ENCODE measurements at regions not wholly inside any gene's neighbourhood (a gene's known extent, or its start where the extent isn't known, plus 50 kb on each side); places are given as distances from the start of the nearest gene placed in this dataset.

GRCh38 chr13:64007339-64007738, 2591.7 kb upstream of the PCDH20 start:
- Histone ChIP-seq H3K27ac (no peak overlapping the region), H3K36me3 (replicated peaks in 1 of 2) (no peaks in the 10 kb centered on the region), H3K27me3 (no peaks in the 10 kb centered on the region), H3K9me3 (replicated peaks in 1 of 3) (no peaks in the 10 kb centered on the region), H3K4me3 (no peak overlapping the region), H3K4me1 (replicated peaks in 1 of 2) (no peaks in the 10 kb centered on the region)
- 15 to 44% (median 27%) methylated on average over 1 of the region's 1 CpG for WGBS, 4 donors
- TF ChIP-seq CTCF (IDR thresholded peaks at IDR 0.05) (no peak), POLR2A (IDR thresholded peaks at IDR 0.05) (no peak)
- no peak for DNase-seq
- intact Hi-C loops (cut with DNase I): no loop called here

- intact Hi-C loops (cut with DNase I): no loop called here
- WGBS, 4 donors: 68 to 80% (median 74%) methylated on average over 4 of the region's 4 CpGs
Observed at GRCh38 chr13:64000321-64000720, 2584.7 kb upstream of the PCDH20 start.

GRCh38 chr13:63999614-64000305, 2584.1 kb upstream of the PCDH20 start:
- 72 to 94% (median 85%) methylated on average over 3 of the region's 3 CpGs for WGBS, 4 donors
- no peaks in the 10 kb centered on the region for H3K36me3 ChIP-seq (replicated peaks in 1 of 2)
- intact Hi-C loops (cut with DNase I): no loop called here

More at GRCh38 chr13:64000321-64000720, 2584.7 kb upstream of the PCDH20 start:
- Histone ChIP-seq H3K4me3 (no peak overlapping the region), H3K4me1 (replicated peaks in 1 of 2) (no peaks in the 10 kb centered on the region), H3K36me3 (replicated peaks in 1 of 2) (no peaks in the 10 kb centered on the region), H3K9me3 (replicated peaks in 1 of 3) (no peaks in the 10 kb centered on the region), H3K27ac (no peak overlapping the region), H3K27me3 (no peaks in the 10 kb centered on the region)
- DNase-seq: no peak
- TF ChIP-seq CTCF (IDR thresholded peaks at IDR 0.05) (no peak), POLR2A (IDR thresholded peaks at IDR 0.05) (no peak)

GRCh38 chr13:63983366-63983765, 2567.7 kb upstream of the PCDH20 start:
- no peak for DNase-seq
- Histone ChIP-seq H3K4me1 (replicated peaks in 1 of 2) (no peaks in the 10 kb centered on the region), H3K36me3 (replicated peaks in 1 of 2) (no peaks in the 10 kb centered on the region), H3K27me3 (no peaks in the 10 kb centered on the region), H3K4me3 (no peak overlapping the region), H3K9me3 (replicated peaks in 1 of 3) (no peaks in the 10 kb centered on the region), H3K27ac (no peak overlapping the region)
- WGBS, 4 donors: 53 to 68% (median 64%) methylated on average over 1 of the region's 1 CpG
- no peak for TF ChIP-seq POLR2A (IDR thresholded peaks at IDR 0.05)
- no peak for TF ChIP-seq CTCF (IDR thresholded peaks at IDR 0.05)
- intact Hi-C loops (cut with DNase I): no loop called here

More at GRCh38 chr13:63999614-64000305, 2584.1 kb upstream of the PCDH20 start:
- H3K9me3 ChIP-seq (replicated peaks in 1 of 3): no peaks in the 10 kb centered on the region
- no peak overlapping the region for H3K27ac ChIP-seq
- TF ChIP-seq CTCF (IDR thresholded peaks at IDR 0.05) (no peak), POLR2A (IDR thresholded peaks at IDR 0.05) (no peak)
- H3K4me1 ChIP-seq (replicated peaks in 1 of 2): no peaks in the 10 kb centered on the region
- no peak for DNase-seq
- no peak overlapping the region for H3K4me3 ChIP-seq
- H3K27me3 ChIP-seq: no peaks in the 10 kb centered on the region
